Prostate gland (tissue), 2 donors: ENCODE measurements at regions not wholly inside any gene's neighbourhood (a gene's known extent, or its start where the extent isn't known, plus 50 kb on each side); places are given as distances from the start of the nearest gene placed in this dataset.

Experiments
- POLR2A ChIP-seq: fragments of 450-650 bp; IDR thresholded peaks from one replicate; pipeline ENCODE4 v1.6.1; 2016; ENCODE audit warnings: antibody characterized with exemption, mild to moderate bottlenecking
- TF ChIP-seq, protein P1 (sequence below), 4 experiments: fragments of 200-600 bp in 2 of 4; fragments of 450-650 bp in 2 of 4; sonication (generic) in 2 of 4; IDR thresholded peaks; 1 replicate in 3 of 4; 2 replicates in 1 of 4; pipeline ENCODE4 v1.5.1; 2016 to 2019; ENCODE audit warnings: antibody characterized with exemption in 4 of 4, mild to moderate bottlenecking in 2 of 4, moderate library complexity in 2 of 4

DNA sequence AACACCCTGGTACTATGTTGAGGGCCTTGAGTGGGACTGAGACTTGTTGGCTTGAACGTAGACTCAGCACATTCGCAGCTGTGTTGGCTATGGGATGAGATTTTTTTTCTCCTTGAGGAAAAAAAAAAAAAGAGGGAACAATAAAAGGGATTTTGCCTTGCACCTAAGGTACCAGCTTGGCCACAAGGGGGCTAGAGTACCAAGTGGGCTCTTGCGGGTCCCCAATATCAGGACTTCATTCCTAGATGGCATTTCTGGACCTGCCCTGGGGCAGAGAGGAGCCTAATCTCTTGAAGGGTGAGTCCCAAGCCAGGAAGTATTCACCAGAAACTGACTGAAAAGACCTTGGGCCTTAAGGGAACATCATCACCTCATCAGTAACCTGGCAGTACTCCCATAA is 1083.6 kb upstream of the PHF14 start:
- TF ChIP-seq, protein P1, sequence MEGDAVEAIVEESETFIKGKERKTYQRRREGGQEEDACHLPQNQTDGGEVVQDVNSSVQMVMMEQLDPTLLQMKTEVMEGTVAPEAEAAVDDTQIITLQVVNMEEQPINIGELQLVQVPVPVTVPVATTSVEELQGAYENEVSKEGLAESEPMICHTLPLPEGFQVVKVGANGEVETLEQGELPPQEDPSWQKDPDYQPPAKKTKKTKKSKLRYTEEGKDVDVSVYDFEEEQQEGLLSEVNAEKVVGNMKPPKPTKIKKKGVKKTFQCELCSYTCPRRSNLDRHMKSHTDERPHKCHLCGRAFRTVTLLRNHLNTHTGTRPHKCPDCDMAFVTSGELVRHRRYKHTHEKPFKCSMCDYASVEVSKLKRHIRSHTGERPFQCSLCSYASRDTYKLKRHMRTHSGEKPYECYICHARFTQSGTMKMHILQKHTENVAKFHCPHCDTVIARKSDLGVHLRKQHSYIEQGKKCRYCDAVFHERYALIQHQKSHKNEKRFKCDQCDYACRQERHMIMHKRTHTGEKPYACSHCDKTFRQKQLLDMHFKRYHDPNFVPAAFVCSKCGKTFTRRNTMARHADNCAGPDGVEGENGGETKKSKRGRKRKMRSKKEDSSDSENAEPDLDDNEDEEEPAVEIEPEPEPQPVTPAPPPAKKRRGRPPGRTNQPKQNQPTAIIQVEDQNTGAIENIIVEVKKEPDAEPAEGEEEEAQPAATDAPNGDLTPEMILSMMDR (IDR thresholded peaks at IDR 0.05): no peak
- no peak for TF ChIP-seq POLR2A
